Mucosa of rectum (tissue), 2 donors: ENCODE measurements at regions not wholly inside any gene's neighbourhood (a gene's known extent, or its start where the extent isn't known, plus 50 kb on each side); places are given as distances from the start of the nearest gene placed in this dataset.

Experiments
- H3K27ac ChIP-seq, 2 donors: one replicate each; pipeline ENCODE4 v1.7.0; 2013; ENCODE audit warnings: inconsistent platforms in 2 of 2, low read depth in 2 of 2, low read length in 2 of 2
- H3K27me3 ChIP-seq, 2 donors: one replicate each; pipeline ENCODE4 v1.7.0; 2013; ENCODE audit warnings: low read length in 2 of 2; ENCODE audit not compliant: control insufficient read depth in 2 of 2, insufficient read depth in 2 of 2
- H3K36me3 ChIP-seq, 2 donors: one replicate each; pipeline ENCODE4 v1.7.0; 2013; ENCODE audit warnings: low read length in 2 of 2; ENCODE audit not compliant: control insufficient read depth in 2 of 2, insufficient read depth in 2 of 2
- H3K4me1 ChIP-seq, 2 donors: one replicate each; pipeline ENCODE4 v1.7.0; 2013; ENCODE audit warnings: low read length in 2 of 2, mild to moderate bottlenecking in 1 of 2; ENCODE audit not compliant: control insufficient read depth in 2 of 2, insufficient read depth in 2 of 2
- H3K4me3 ChIP-seq, 2 donors: one replicate each; pipeline ENCODE4 v1.7.0; 2013; ENCODE audit warnings: low read length in 2 of 2
- H3K9ac ChIP-seq, 2 donors: one replicate each; pipeline ENCODE4 v1.7.0; 2013; ENCODE audit warnings: low read length in 2 of 2, low read depth in 1 of 2, mild to moderate bottlenecking in 1 of 2
- H3K9me3 ChIP-seq, 2 donors: one replicate each; pipeline ENCODE4 v1.7.0; 2013; ENCODE audit warnings: low read length in 2 of 2; ENCODE audit not compliant: control insufficient read depth in 2 of 2
- donor health status: healthy.
- donor health status: Normal muscosa, but diverticular disease.

- H3K36me3 ChIP-seq: no peaks in the 10 kb centered on the region
- peak overlapping the region; percentile 13 to 33 for H3K27ac ChIP-seq
- H3K27me3 ChIP-seq: no peaks in the 10 kb centered on the region
- H3K4me3 ChIP-seq: peak overlapping the region in 1 of 2 donors; percentile 13
- H3K9ac ChIP-seq: no peak overlapping the region
- H3K9me3 ChIP-seq: no peaks in the 10 kb centered on the region
- peaks cover 7 to 20% of the 10 kb centered on the region in 2 donors for H3K4me1 ChIP-seq
Observed at GRCh38 chr1:185567440-185567839, 166.8 kb upstream of the HMCN1 start.

GRCh38 chr1:185566995-185567394 lies 167.2 kb upstream of the HMCN1 start:
- H3K36me3 ChIP-seq: no peaks in the 10 kb centered on the region
- H3K9ac ChIP-seq: no peak overlapping the region
- H3K27me3 ChIP-seq: no peaks in the 10 kb centered on the region
- peak overlapping the region in 1 of 2 donors; percentile 33 for H3K27ac ChIP-seq
- peak overlapping the region in 1 of 2 donors; percentile 28 for H3K4me3 ChIP-seq
- peaks cover 7 to 20% of the 10 kb centered on the region in 2 donors for H3K4me1 ChIP-seq
- no peaks in the 10 kb centered on the region for H3K9me3 ChIP-seq

- H3K36me3 ChIP-seq: no peaks in the 10 kb centered on the region
- no peak overlapping the region for H3K9ac ChIP-seq
- peaks cover 7 to 13% of the 10 kb centered on the region in 2 donors for H3K4me1 ChIP-seq
- no peak overlapping the region for H3K27ac ChIP-seq
- no peak overlapping the region for H3K4me3 ChIP-seq
- no peaks in the 10 kb centered on the region for H3K27me3 ChIP-seq
- H3K9me3 ChIP-seq: no peaks in the 10 kb centered on the region
Observed at GRCh38 chr1:185565302-185565701, 168.9 kb upstream of the HMCN1 start.

GRCh38 chr1:185564816-185565215 lies 169.4 kb upstream of the HMCN1 start:
- Histone ChIP-seq H3K27me3 (no peaks in the 10 kb centered on the region), H3K9me3 (no peaks in the 10 kb centered on the region), H3K4me1 (peaks cover 10 to 11% of the 10 kb centered on the region in 2 donors), H3K4me3 (no peak overlapping the region), H3K36me3 (no peaks in the 10 kb centered on the region), H3K27ac (no peak overlapping the region), H3K9ac (no peak overlapping the region)

- Histone ChIP-seq H3K27ac (no peak overlapping the region), H3K36me3 (no peaks in the 10 kb centered on the region), H3K4me1 (peaks cover 18 to 20% of the 10 kb centered on the region in 2 donors), H3K9ac (no peak overlapping the region), H3K4me3 (no peak overlapping the region), H3K27me3 (no peaks in the 10 kb centered on the region), H3K9me3 (no peaks in the 10 kb centered on the region)
Observed at GRCh38 chr1:185562461-185563359, 171.5 kb upstream of the HMCN1 start.

- H3K9ac ChIP-seq: no peak overlapping the region
- no peaks in the 10 kb centered on the region for H3K27me3 ChIP-seq
- no peak overlapping the region for H3K4me3 ChIP-seq
- no peaks in the 10 kb centered on the region for H3K9me3 ChIP-seq
- no peaks in the 10 kb centered on the region for H3K36me3 ChIP-seq
- no peak overlapping the region for H3K27ac ChIP-seq
- H3K4me1 ChIP-seq: peaks cover 11 to 14% of the 10 kb centered on the region in 2 donors
Observed at GRCh38 chr1:185561629-185562028, 172.6 kb upstream of the HMCN1 start.

GRCh38 chr1:185560760-185561159 lies 173.4 kb upstream of the HMCN1 start:
- Histone ChIP-seq H3K36me3 (no peaks in the 10 kb centered on the region), H3K9ac (no peak overlapping the region), H3K9me3 (no peaks in the 10 kb centered on the region), H3K4me1 (peaks cover 14 to 19% of the 10 kb centered on the region in 2 donors), H3K27ac (no peak overlapping the region), H3K27me3 (no peaks in the 10 kb centered on the region), H3K4me3 (no peak overlapping the region)

GRCh38 chr1:185559684-185560331 lies 174.4 kb upstream of the HMCN1 start:
- Histone ChIP-seq H3K36me3 (no peaks in the 10 kb centered on the region), H3K4me1 (peaks cover 19% of the 10 kb centered on the region in 2 donors), H3K9ac (no peak overlapping the region), H3K4me3 (no peak overlapping the region), H3K27ac (no peak overlapping the region), H3K9me3 (no peaks in the 10 kb centered on the region), H3K27me3 (no peaks in the 10 kb centered on the region)

GRCh38 chr1:185559151-185559550 lies 175.0 kb upstream of the HMCN1 start:
- no peaks in the 10 kb centered on the region for H3K27me3 ChIP-seq
- H3K4me1 ChIP-seq: peaks cover 19% of the 10 kb centered on the region in 2 donors
- no peak overlapping the region for H3K4me3 ChIP-seq
- H3K9me3 ChIP-seq: no peaks in the 10 kb centered on the region
- no peaks in the 10 kb centered on the region for H3K36me3 ChIP-seq
- H3K27ac ChIP-seq: no peak overlapping the region
- no peak overlapping the region for H3K9ac ChIP-seq

GRCh38 chr1:185556561-185556960 lies 177.6 kb upstream of the HMCN1 start:
- Histone ChIP-seq H3K4me1 (peaks cover 19% of the 10 kb centered on the region in 2 donors), H3K27ac (no peak overlapping the region), H3K9ac (no peak overlapping the region), H3K27me3 (no peaks in the 10 kb centered on the region), H3K9me3 (no peaks in the 10 kb centered on the region), H3K4me3 (no peak overlapping the region), H3K36me3 (no peaks in the 10 kb centered on the region)
